PC-3 (cell line): ENCODE measurements at regions not wholly inside any gene's neighbourhood (a gene's known extent, or its start where the extent isn't known, plus 50 kb on each side); places are given as distances from the start of the nearest gene placed in this dataset.
A peak's percentile ranks its signal among the peaks of the same experiment; 100 is the strongest.

Source experiments
- ATAC-seq: fragments of 200-7000 bp; cut with Tn5 transposase; 2 replicates; pipeline ENCODE4 v1.9.1; 2020; ENCODE audit warnings: mild to moderate bottlenecking, moderate library complexity
- BruUV-seq: library from RNA; stranded (reverse); fragments of 400-500 nt; replicated peaks from 2 replicates; lab custom pipeline; 2021; lab: Mats Ljungman, UMichigan
- CTCF ChIA-PET: fragments of 300-600 bp; sonication (Branson Sonifier 250); formaldehyde crosslinking; loops from one replicate; lab custom pipeline; 2022; ENCODE audit warnings: antibody characterized with exemption; lab: Charles Lee
- POLR2A ChIA-PET: fragments of 300-600 bp; sonication (Branson Sonifier 250); formaldehyde crosslinking; loops from one replicate; lab custom pipeline; 2022; ENCODE audit warnings: antibody characterized with exemption; ENCODE audit not compliant: unreplicated experiment; lab: Charles Lee
- DNase-seq: peaks from one replicate; pipeline ENCODE4 v3.0.0-alpha.2; 2015
- H2AFZ ChIP-seq: fragments of 300-600 bp; sonication (generic); 2 replicates; pipeline ENCODE4 v1.6.0; 2016; ENCODE audit warnings: antibody characterized with exemption, low read length
- H3F3A ChIP-seq: fragments of 300-600 bp; sonication (generic); one replicate; pipeline ENCODE4 v1.6.0; 2017; ENCODE audit warnings: antibody characterized with exemption, low read length, control low read depth, mild to moderate bottlenecking; ENCODE audit not compliant: unreplicated experiment
- H3K27ac ChIP-seq: fragments of 300-600 bp; sonication (generic); 2 replicates; pipeline ENCODE4 v1.5.1; 2016; ENCODE audit warnings: mild to moderate bottlenecking, low read length
- H3K27me3 ChIP-seq: fragments of 300-600 bp; sonication (generic); 2 replicates; pipeline ENCODE4 v1.6.1; 2016; ENCODE audit warnings: low read length, mixed read lengths
- H3K36me3 ChIP-seq: fragments of 300-600 bp; sonication (generic); 2 replicates; pipeline ENCODE4 v1.6.1; 2016; ENCODE audit warnings: low read depth, mixed run types, low read length, mixed read lengths
- H3K4me1 ChIP-seq: fragments of 300-600 bp; sonication (generic); 2 replicates; pipeline ENCODE4 v1.5.1; 2016; ENCODE audit warnings: low read length; ENCODE audit not compliant: insufficient read depth
- H3K4me2 ChIP-seq: fragments of 300-600 bp; sonication (generic); 2 replicates; pipeline ENCODE4 v1.6.0; 2016; ENCODE audit warnings: low read length
- H3K4me3 ChIP-seq: fragments of 300-600 bp; sonication (generic); 2 replicates; pipeline ENCODE4 v1.5.1; 2016; ENCODE audit warnings: mild to moderate bottlenecking, low read length, mixed read lengths
- H3K79me2 ChIP-seq: fragments of 300-600 bp; sonication (generic); 2 replicates; pipeline ENCODE4 v1.6.1; 2017; ENCODE audit warnings: low read length, mixed read lengths
- H3K9ac ChIP-seq: fragments of 300-600 bp; sonication (generic); 2 replicates; pipeline ENCODE4 v1.6.0; 2016; ENCODE audit warnings: mild to moderate bottlenecking, low read length
- H3K9me2 ChIP-seq: fragments of 300-600 bp; sonication (generic); replicated peaks from 2 replicates; pipeline ENCODE4 v1.6.1; 2016; ENCODE audit warnings: mixed run types, low read length, mixed read lengths
- H3K9me3 ChIP-seq: fragments of 300-600 bp; sonication (generic); 2 replicates; pipeline ENCODE4 v1.6.1; 2016; ENCODE audit warnings: low read length, mixed read lengths
- H4K20me1 ChIP-seq: fragments of 300-600 bp; sonication (generic); 2 replicates; pipeline ENCODE4 v1.6.1; 2016; ENCODE audit warnings: low read length, mixed read lengths
- CTCF ChIP-seq: fragments of 300-600 bp; sonication (generic); conservative IDR thresholded peaks from 2 replicates; pipeline ENCODE4 v1.5.1; 2017; ENCODE audit warnings: antibody characterized with exemption, low read depth, mild to moderate bottlenecking, low read length
- EZH2 ChIP-seq: fragments of 300-600 bp; sonication (generic); IDR thresholded peaks from one replicate; pipeline ENCODE4 v1.6.1; 2017; ENCODE audit warnings: antibody characterized with exemption, mild to moderate bottlenecking, low read length; ENCODE audit not compliant: unreplicated experiment
- EZH2phosphoT487 ChIP-seq: fragments of 300-600 bp; sonication (generic); IDR thresholded peaks from 2 replicates; pipeline ENCODE4 v1.6.1; 2018; ENCODE audit warnings: mild to moderate bottlenecking, antibody characterized with exemption, low read length, borderline replicate concordance
- intact Hi-C: fragments of 100-400 bp; cut with micrococcal nuclease; formaldehyde crosslinking; loops from 2 replicates; pipeline ENCODE4 v1.9.0; 2023

GRCh38 chr5:105132581-105132980 lies 1570.0 kb upstream of the NUDT12 start:
- Histone ChIP-seq H3K9me2 (no peaks in the 10 kb centered on the region), H4K20me1 (no peaks in the 10 kb centered on the region), H2AFZ (no peak overlapping the region), H3K36me3 (no peaks in the 10 kb centered on the region), H3K4me2 (no peak overlapping the region), H3K9me3 (no peaks in the 10 kb centered on the region), H3K27ac (no peak overlapping the region), H3K4me1 (peaks cover 7% of the 10 kb centered on the region; the same call in 1 of the 2 replicates), H3K79me2 (no peaks in the 10 kb centered on the region), H3K9ac (no peak overlapping the region), H3F3A (no peaks in the 10 kb centered on the region), H3K4me3 (no peak overlapping the region), H3K27me3 (no peaks in the 10 kb centered on the region)
- no peak for ATAC-seq
- CTCF ChIA-PET = no interaction called here
- BruUV-seq = no TSS peak
- no peak for DNase-seq
- intact Hi-C loops = no loop called here
- POLR2A ChIA-PET = no interaction called here
- TF ChIP-seq CTCF (no peak), EZH2 (no peak), EZH2phosphoT487 (no peak)

GRCh38 chr5:105131045-105131444 lies 1568.5 kb upstream of the NUDT12 start:
- TF ChIP-seq CTCF (no peak), EZH2phosphoT487 (no peak), EZH2 (no peak)
- Histone ChIP-seq H3K9me3 (no peaks in the 10 kb centered on the region), H3K4me3 (no peak overlapping the region), H3K79me2 (no peaks in the 10 kb centered on the region), H3K9ac (no peak overlapping the region), H4K20me1 (no peaks in the 10 kb centered on the region), H3K4me1 (peaks cover 7% of the 10 kb centered on the region; the same call in 1 of the 2 replicates), H3K36me3 (no peaks in the 10 kb centered on the region), H3F3A (no peaks in the 10 kb centered on the region), H3K4me2 (no peak overlapping the region), H3K27me3 (no peaks in the 10 kb centered on the region), H3K9me2 (no peaks in the 10 kb centered on the region), H3K27ac (no peak overlapping the region), H2AFZ (no peak overlapping the region)
- intact Hi-C loops = no loop called here
- DNase-seq = peak; percentile 74
- BruUV-seq = no TSS peak
- CTCF ChIA-PET = no interaction called here
- ATAC-seq = peak; percentile 98
- POLR2A ChIA-PET = no interaction called here

- Histone ChIP-seq H3K4me3 (no peak overlapping the region), H3K27me3 (no peaks in the 10 kb centered on the region), H3K9me2 (no peaks in the 10 kb centered on the region), H3K79me2 (no peaks in the 10 kb centered on the region), H2AFZ (no peak overlapping the region), H3F3A (no peaks in the 10 kb centered on the region), H3K4me1 (no peaks in the 10 kb centered on the region), H3K9me3 (no peaks in the 10 kb centered on the region), H3K9ac (no peak overlapping the region), H4K20me1 (no peaks in the 10 kb centered on the region), H3K4me2 (no peak overlapping the region), H3K36me3 (no peaks in the 10 kb centered on the region), H3K27ac (no peak overlapping the region)
- TF ChIP-seq EZH2phosphoT487 = no peak
- no peak for TF ChIP-seq CTCF
- TF ChIP-seq EZH2 = no peak
- peak; percentile 14 for DNase-seq
- no TSS peak for BruUV-seq
- CTCF ChIA-PET = no interaction called here
- intact Hi-C loops = no loop called here
- no peak for ATAC-seq
- POLR2A ChIA-PET = no interaction called here
These were observed 1539.0 kb upstream of the NUDT12 start for GRCh38 chr5:105101577-105101976.
